NCI-H82 treated with DMSO at 0.1 percent for 48 hours (cell line): ENCODE measurements at regions not wholly inside any gene's neighbourhood (a gene's known extent, or its start where the extent isn't known, plus 50 kb on each side); places are given as distances from the start of the nearest gene placed in this dataset.
"Not testable (repeated sequence)": the region's sequence is repeated elsewhere in the genome, so short reads cannot be mapped to it uniquely, and the experiment has no call there.

Experiments used
- DNase-seq: peaks from one replicate; lab custom pipeline; 2025; ENCODE audit not compliant: unreplicated experiment; lab: John Stamatoyannopoulos, UW

DNA sequence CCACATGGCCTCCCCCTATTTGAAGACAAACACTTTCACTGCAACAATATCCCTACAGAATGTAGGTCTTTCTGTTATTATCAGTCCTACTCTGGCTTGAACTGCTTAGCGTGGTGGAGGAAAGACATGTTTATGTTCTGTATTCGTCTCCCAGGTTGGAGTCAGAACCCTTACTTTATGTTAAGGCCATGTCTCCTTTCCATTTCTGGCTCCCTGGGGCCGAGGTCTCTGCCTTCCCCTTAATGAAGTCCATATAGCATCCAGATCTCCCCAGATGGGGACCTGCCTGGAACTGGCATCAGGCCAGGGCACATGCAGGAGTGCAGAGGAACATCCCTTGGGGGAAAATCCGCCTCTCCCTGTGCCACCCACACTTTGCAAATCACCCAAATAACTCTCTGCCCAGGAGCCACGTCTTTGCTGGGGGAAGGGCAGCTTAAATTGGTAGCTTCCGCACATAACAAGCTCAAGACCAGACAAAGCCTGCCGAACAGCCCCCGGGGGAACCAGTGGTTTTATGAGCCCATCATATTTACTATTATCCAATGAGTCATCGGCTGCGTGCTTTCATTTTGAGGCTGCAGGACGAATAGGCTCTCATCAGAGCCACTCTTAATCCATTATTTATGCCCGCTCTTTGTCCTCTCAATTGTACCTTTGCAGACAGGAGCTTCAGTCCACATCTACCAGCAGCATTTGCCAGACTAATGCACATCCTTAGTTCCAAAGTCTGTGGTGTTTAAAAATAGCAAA lies 237.0 kb downstream of the UACA start:
- DNase-seq: peak; percentile 31

DNA sequence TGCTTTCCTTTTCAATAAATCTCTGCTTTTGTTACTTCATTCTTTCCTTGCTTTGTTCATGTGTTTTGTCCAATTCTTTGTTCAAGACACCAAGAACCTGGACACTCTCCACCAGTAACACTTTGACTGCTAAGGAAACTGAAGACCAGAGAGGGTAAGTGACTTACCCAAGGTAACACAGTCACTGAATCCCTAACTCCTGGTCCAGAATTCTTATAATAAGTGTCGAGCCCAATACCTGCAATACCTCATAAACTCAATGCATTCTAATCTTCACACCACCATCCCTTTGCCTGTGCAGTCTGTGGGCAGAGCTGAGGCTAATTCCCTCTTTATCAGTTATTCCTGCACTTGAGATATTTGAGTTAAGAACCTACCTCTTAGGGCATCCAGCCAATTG lies 237.8 kb downstream of the UACA start:
- DNase-seq: no peak

DNA sequence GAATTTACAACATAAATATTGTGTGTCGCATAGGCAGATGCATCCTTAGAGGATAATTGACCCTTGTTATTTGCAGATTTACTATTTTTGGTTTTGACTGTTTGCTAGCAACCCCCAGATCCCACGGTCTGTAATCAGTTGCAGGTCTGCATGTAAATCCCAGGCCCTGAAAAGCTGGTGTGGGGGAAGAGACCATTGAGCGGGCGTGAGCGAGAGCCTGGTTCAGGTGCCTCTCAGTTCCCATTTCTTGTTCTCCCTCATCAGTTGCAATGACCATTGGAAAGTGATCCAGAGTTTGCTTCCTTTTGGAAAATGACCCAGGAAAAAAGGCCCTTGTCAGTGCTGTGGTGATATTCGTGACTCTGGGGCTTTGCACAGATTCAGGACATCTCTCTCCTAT lies 238.9 kb downstream of the UACA start:
- DNase-seq: no peak

DNA sequence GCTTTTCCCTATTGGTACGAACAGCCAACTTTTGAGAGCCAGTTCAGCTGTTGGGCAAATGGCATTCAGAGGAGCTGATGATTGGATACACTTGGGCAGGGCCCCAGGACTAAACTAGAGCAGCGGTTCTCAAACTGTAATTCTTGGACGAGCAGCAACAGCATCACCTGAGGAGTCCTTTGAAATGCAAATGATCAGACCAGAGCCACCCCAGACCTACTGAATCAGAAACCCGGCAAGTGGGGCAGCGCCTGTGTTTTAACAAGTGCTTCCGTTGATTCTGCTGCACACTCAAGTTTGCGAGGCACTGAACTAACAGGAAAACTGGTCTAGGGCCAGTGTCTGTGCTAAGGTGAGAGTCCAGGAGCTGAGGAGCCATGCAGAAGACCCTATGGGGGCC lies 239.7 kb downstream of the UACA start:
- DNase-seq: no peak

DNA sequence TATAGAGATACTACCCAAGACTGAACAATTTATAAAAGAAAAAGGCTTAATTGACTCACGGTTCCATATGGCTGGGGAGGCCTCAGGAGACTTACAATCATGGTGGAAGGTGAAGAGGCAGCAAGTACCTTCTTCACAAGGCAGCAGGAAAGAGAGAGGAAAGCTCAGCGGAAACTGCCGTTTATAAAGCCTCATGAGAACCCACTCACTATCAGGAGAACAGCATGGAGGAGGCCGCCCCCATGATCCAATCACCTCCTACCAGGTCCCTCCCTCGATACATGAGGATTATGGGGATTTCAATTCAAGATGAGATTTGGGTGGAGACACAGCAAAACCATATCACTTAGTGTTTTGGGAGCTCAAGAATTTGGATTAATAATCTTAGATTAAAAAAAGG lies 240.2 kb downstream of the UACA start:
- DNase-seq: no peak

DNA sequence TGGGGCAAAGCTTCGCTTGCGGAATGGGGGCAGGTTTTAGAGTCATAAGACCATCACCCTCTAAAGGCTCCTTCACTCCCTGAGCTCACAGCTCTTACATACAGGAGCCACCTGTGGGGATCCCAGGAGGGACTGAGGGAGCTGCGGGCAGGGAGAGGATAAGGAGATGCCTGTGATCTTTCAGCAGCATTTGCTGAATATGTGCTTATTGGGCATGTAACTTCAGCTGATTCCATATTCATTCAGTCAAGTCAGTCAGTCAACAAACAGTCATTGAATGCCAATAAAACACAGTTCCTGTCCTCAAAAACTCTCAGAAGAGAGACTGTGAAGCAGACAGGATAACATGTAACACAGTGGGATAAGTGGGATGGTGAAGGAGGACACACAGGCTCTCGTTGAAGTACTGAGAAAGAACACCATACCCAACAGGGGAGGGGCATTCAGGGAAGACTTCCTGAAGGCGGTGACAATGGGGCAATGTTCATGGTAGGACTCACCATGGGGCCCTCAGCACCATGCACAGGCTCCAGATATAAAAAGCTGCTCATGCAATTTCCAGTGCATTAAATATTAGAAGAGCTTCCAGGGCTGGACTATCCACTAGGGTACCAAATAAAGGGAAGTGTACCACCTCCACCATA lies 240.9 kb downstream of the UACA start:
- DNase-seq: no peak

DNA sequence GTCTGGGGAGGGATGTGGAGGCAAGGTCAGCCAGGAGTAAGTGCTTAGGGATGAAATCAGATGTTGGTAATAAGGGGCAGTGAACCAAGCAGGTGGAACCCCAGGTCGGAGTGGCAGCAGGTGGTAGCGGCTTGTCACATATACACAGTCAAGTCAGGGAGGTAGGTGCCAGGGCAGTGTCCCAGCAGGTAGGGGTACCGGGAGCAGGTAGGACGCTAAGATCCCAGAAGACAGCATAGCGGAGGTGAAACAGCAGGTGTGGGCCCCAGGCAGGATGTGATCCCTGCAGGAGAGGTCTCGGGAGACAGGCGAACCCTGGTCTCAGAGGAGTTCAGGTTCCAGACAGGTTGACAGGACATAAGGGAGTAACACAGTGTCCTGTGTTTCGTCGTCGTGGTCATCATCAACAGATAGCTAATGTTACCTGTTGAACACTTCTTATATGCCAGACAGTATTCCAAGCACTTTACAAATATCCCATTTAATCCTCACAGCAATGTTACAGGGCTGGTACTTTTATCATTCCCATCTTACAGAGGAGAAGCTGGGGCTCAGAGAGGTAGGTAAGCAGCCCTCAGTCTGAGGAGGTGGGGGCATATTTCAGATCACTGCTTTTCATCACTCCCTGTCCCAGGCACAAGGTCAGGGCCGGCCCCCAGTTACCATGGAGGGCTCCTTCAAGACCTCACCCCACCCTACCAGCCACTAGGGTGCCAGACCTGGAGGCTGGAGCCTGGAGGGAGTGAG lies 241.6 kb downstream of the UACA start:
- no peak for DNase-seq

DNA sequence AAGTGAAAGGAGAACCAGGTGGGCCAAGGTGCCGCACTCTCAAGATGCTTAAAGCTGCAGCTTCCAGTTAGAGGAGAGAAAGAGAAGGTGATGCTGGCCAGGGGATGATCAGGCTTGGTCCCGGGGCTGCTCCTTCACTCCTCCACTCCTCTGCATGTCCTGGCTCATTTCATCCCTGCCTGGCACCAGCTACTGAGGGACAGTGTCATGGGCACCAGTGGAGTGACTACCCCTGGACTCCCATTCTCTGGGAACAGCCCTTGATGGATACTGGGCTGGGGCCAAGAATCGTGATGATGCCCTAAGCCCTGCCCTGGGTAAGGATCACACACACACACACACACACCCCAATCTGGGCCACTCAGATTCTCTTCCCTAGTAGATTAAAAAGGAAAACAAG lies 243.7 kb downstream of the UACA start:
- no peak for DNase-seq

DNA sequence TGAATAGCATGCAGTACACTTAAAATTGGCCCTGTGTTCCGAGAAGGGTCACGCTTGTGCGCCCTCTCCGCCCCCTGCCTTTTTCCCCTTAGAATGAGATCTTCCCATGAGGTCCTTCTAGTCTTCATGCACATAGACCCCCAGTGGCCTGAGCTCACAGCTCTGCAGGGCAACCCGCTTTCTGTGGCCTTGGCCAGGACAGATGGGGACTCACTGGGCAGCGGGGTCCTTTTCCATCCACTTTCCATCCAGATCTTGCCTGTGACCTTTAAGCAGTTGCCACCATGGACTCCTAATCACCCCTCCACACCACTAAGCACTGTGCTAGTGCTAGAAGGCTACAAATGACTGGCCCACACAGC lies 244.4 kb downstream of the UACA start:
- DNase-seq: no peak

DNA sequence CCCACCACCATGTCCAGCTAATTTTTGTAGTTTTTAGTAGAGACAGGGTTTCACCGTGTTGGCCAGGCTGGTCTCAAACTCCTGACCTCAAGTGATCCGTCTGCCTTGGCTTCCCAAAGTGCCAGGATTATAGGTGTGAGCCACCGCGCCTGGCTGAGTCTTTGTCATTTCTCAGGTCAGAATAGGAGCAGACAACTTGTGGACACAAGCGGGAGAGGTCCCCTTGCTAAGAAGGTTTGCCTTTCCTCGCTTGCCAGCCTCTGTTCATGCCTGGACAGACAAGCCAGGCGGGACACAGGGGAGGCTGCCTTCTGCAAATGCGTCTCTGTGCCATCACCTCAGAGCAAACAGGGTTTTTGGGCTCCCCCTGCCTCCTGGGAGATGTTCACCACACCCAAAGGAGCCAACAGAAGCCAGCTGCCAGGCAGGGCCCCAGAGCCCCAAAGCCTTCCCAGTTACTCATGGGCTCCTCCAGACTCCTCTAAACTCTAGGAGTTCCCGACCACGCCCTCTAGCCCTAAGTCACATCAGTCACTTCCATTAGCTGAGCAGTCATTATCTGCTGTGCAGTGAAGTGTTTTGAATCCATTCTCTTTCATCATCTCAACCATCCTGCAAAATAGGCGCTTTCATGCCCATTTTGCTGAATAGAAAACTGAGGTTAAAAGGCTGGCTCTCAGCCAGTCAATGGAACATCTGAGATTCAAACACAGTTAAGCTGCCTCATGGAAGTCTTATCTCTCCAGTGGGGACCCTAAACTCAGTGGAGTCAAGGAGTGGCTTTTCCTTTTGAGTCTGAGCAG lies 245.0 kb downstream of the UACA start:
- DNase-seq: no peak

DNA sequence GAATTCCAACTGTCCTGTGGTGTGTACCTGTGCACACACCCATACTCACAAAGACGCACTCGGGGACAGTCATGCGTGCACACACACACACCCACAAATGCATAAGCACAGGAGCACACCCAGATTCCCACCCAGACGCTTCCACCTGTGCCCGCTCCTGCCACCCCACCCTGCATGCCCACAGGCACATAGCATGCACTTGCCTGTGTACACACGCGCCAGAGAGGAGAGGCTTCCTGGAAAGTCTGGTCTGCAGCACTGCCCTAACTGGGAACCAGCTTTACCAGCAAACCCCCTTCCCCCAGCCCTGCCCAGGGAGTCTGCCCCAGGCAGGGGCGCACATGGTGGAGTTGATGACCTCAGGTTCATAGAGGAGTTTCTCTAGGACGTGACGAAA lies 246.2 kb downstream of the UACA start:
- no peak for DNase-seq

DNA sequence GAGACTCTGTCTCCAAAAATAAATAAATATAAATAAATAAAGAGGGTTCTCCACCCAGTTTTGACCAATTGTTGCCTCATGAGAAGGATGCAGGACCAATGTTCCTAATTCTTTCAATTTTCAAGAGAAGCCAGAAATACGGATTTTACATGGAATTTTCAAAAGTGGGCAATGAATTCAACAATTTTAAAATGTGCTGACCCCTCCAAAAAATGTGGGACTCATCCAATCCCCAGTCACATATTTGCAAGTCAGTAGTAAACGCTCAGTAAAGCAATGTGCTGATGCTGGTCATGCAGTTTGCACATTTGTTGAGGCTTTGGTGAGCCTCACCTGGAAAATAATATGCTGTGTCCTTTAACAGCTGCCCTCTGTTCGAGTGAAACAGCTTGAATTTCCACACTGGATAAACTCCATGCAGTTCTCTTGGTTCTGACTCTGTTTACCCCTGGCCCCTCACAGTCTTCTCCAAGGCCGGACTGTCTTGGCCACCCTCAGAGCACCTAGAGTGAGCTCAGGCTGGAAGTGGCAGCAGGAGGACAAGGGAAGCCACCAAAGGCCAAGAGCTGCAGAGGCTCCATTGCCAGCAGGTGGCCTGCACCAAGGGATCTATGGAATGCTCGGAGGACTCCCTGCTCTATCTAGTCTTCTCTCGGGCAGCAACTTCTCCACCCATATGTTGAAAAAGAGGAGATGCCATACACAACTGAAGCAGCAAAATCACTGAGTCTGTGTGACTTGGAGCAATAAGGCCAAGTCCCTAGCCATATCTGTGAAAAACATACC lies 246.8 kb downstream of the UACA start:
- no peak for DNase-seq

DNA sequence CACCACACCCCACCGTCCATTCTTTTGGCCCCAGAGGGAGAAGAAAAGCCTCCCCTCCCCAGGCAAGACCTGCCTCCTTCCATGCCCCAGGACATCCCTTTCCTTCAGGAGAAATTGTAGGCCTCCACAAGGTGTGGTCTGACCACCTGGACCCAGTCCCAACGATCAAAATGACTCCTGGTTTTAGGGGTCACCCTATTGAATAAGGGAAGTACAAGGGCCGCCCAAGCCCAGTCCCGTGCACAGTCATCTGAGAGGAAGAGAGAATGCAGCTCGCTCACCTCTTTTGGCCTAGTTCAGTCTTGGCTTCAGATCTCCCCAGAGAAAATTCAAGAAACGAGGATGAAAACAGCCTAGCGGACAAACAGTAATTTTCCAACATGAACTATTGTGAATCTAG lies 249.1 kb downstream of the UACA start:
- no peak for DNase-seq

DNA sequence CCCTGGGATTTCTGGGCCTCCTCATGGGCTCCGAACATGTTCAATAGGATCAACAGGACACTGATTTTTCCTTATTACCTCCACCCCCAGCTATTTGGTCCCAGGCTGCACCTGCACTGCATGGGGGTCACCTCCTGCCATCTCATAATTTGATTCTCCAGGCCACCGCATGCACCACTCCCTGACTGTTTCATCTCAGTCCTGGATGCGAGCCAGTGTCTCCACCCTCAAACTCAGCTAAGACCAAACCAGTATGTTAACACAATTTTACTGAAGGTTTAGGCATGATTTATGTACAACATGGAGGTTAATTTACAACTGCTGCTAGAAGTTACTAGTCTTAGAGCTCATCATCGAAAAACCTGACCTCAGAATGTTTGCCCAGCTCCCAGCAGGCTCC lies 249.5 kb downstream of the UACA start:
- no peak for DNase-seq

DNA sequence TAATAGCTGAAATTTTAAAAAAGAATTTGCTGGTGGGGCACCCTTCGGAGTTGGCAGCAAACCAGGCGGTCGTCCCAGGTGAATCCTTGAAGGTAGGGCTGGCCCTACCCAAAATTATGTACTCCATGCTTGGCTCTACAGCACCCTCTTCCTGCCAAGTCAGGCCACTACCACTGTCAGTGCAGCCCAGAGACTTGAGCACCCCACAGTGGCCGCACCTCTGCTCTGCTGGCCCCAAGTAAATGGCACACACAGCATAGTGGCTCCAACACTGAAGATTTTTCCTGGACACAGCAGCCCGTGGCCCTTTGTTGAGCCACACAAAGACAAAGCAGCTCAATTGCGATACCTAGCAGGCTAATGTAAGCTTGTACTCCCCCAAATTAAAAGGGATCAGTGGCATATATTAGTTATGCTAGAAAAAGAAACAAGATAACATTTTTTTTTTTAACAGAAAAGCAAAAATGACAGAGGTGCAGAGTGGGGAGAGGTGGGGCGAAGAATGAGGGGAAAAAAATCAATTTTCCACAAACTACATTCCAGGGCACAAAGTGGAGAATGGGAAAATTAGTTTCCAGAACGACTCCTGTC lies 250.5 kb downstream of the UACA start:
- DNase-seq: peak; percentile 43

DNA sequence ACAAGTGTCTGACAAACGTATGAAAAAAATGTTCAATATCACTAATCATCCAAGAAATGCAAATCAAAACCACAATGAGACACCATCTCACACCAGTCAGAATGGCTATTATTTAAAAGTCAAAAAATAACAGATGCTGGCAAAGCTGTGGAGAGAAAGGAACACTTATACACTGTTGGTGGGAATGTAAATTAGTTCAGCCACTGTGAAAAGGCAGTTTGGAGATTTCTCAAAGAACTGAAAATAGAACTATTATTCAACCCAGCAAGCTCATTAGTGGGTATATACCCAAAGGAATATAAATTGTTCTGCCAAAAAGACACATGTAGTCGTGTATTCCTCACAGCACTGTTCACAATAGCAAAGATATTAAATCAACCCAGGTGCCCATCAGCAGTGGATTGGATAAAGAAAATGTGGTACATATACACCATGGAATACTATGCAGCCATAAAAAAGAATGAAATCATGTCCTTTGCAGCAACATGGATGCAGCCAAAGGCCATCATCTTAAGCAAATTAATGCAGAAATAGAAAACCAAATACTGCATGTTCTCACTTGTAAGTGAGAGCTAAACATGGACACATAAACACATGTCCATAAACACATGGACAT lies 251.3 kb downstream of the UACA start:
- not testable (repeated sequence) for DNase-seq

DNA sequence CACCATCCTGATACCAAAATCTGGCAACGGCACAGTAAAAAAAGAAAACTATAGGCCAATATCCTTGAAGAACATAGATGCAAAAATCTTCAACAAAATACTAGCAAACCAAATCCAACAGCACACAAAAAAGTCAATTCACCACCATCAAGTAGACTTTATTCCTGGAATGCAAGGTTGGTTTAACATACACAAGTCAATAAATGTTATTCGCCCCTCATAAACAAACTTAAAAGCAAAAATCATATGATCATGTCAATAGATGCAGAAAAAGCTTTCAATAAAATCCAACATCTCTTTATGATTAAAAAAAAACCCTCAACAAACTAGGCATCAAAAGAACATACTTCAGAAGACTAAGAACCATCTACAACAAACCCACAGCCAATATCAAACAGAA lies 252.9 kb downstream of the UACA start:
- no peak for DNase-seq

DNA sequence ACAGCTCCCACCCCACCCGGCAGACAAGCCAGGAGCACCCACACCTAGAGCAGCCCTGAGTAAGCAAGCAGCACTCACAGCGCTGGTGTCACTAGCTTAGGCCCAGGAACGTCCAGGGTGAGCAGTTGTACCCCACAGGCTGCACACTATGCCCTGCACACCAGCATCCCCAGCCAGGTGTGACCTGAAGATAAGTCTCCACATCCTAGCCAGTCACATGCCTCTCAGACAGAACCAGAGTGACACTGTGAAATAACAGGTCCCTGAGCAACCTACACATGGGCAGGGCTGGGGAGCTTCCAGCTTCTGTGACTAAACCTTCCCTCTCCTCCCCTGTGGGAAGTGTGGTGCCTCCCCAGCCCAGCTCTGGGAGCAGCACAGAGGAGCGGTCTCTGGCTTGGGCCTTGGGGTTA lies 253.6 kb downstream of the UACA start:
- no peak for DNase-seq

DNA sequence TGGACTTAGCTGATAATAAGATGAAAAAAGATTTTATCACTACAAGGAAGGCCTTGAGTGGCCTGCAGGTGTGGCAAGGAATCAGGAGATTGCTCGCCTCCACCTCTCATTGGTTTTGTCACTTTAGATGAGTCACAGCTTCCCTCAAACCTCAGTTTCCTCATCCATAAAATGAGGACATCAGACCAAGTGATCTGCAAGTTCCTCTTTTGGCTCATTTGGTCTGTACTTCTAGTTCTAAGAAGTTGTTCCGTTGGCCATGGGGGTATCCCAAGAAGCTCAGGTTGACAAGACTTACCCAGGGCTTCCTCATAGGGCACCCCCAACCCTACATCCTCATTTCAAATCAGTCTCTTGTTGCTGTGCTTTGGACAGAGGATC lies 254.1 kb downstream of the UACA start:
- DNase-seq: no peak
